ENCODE measurements at regions not wholly inside any gene's neighbourhood (a gene's known extent, or its start where the extent isn't known, plus 50 kb on each side); places are given as distances from the start of the nearest gene placed in this dataset.

DNA sequence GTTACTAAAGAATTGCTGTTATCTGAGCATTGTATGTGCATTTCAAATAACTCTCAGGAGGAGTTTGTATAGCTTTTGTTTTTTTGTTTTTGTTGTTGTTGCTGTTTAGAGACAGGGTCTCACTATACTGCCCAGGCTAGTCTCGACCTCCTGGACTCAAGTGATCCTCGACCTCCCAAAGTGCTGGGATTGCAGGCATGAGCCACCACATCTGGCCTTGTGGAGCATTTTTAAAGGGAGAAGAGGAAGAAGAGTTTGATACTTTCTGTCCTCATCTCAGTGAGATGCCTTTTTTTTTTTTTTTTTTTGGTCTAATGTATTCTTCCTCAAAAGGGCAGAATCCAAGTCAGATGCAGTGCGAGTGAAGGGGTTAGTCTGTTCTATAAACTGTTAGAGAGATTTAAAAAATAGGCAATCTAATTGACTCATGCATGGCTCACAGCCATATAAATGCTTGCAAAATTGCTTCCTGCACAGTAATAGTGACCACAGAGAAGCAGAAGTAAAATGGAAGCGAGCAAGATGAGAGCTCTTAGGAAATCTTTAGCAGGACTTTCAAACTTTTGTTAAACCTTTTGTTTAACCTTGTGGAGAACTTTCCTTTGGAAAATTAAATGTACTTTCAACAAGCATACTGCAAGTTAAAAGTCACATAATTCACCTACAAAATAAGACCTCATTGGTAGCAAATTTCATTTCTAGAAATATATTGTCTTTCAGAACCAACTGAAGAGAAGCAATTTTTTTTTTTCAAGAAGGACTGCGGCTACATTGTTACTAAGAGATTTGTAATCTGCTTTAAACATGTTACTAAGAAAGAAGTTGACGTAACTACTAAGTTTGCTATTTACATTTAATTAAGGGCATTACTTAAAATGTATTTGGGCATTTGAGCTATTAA lies 52.3 kb upstream of the ROCK1 start:
- no peak overlapping the region for H3K4me2 ChIP-seq (ENCODE audit: insufficient read depth, low read length)
- H3K9me1 ChIP-seq (ENCODE audit: control insufficient read depth, insufficient read depth, low read length), result no peaks in the 10 kb centered on the region
- TF ChIP-seq, protein P1, sequence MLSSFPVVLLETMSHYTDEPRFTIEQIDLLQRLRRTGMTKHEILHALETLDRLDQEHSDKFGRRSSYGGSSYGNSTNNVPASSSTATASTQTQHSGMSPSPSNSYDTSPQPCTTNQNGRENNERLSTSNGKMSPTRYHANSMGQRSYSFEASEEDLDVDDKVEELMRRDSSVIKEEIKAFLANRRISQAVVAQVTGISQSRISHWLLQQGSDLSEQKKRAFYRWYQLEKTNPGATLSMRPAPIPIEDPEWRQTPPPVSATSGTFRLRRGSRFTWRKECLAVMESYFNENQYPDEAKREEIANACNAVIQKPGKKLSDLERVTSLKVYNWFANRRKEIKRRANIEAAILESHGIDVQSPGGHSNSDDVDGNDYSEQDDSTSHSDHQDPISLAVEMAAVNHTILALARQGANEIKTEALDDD (IDR thresholded peaks at IDR 0.05), result no peak
- no peak for TF ChIP-seq NFXL1 (CRISPR knock-in tag; IDR thresholded peaks at IDR 0.05)
- no peak for TF ChIP-seq SETDB1 (IDR thresholded peaks at IDR 0.05; ENCODE audit: low read length)
- TF ChIP-seq NFRKB (IDR thresholded peaks at IDR 0.05; ENCODE audit: low read depth), result no peak
- no peaks in the 10 kb centered on the region for H3K79me2 ChIP-seq (ENCODE audit: control insufficient read depth, insufficient read depth, low read length)
- no peak for DNase-seq (ENCODE audit: extremely low read depth in 1 of 4, low spot score in 3 of 4)
- ChIA-PET POLR2A (interaction anchor here (0.8 kb wide), 1 partner anchor 579 kb away, joined by 3 read pairs; no protein-coding TSS in a partner anchor), CTCF (ENCODE audit: low intra/inter-chr PET ratio) (no interaction called here)
- no peaks in the 10 kb centered on the region for H3K36me3 ChIP-seq (ENCODE audit: control insufficient read depth, insufficient read depth, low read length)
- H3K27ac ChIP-seq (ENCODE audit: extremely low read depth, low read depth, low read length), result no peak overlapping the region
- H2AFZ ChIP-seq (ENCODE audit: low read depth, low read length), result no peak overlapping the region
- no peak overlapping the region for H3K4me3 ChIP-seq
- intact Hi-C loops (cut with micrococcal nuclease), result loop anchor here (10.0 kb wide), 1 partner anchor 109 kb away; no protein-coding TSS in a partner anchor
- no TSS peak for BruUV-seq (replicated peaks)
- no peaks in the 10 kb centered on the region for H3K27me3 ChIP-seq (ENCODE audit: control insufficient read depth in 2 of 2, insufficient read depth in 2 of 2, low read length in 2 of 2)
- no peaks in the 10 kb centered on the region for H3K4me1 ChIP-seq (replicated peaks in 1 of 2; ENCODE audit: control insufficient read depth in 2 of 2, insufficient read depth in 2 of 2, low read length in 2 of 2)
- FAIRE-seq, result no peak
- in situ Hi-C loops (cut with MboI), result loop anchor here (25.0 kb wide), 1 partner anchor 502 kb away; no protein-coding TSS in a partner anchor
- H4K20me1 ChIP-seq (replicated peaks; ENCODE audit: control insufficient read depth, insufficient read depth, low read length), result no peaks in the 10 kb centered on the region
- no peak for ATAC-seq
- H3K9me3 ChIP-seq (replicated peaks; ENCODE audit: control insufficient read depth, insufficient read depth, low read depth, low read length), result no peaks in the 10 kb centered on the region
- H3K9ac ChIP-seq (ENCODE audit: insufficient read depth in 1 of 2, low read depth in 2 of 2, low read length in 2 of 2), result no peak overlapping the region
- WGBS (ENCODE audit: insufficient coverage, low coverage, missing lambda C conversion rate), result 0% methylated on average over 6 of the region's 6 CpGs

Data from K562 (cell line).